ENCODE measurements at regions not wholly inside any gene's neighbourhood (a gene's known extent, or its start where the extent isn't known, plus 50 kb on each side); places are given as distances from the start of the nearest gene placed in this dataset.

DNA sequence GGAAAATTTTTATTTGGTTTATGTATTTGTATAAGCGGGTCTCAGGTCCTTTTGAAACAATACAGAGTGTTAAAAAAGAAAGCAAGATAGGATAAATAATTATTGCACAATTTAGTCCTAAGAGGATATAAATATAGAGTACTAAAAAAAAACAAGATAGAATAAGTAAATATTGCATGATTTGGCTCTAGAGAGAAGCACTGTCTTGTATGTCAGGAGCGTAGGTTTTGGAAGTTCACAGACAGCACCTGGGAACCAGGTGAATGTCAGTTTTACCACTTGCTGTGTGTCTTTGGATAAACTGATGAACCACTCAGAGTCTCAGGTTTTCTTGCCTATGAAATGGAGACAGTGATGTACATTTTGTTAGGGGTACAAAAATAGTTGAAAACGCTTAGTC lies 266.2 kb upstream of the ADAMTSL1 start:
- Histone ChIP-seq H3K4me3 (ENCODE audit: low read length) (no peak overlapping the region), H3K9ac (ENCODE audit: low read length) (no peak overlapping the region), H3K4me1 (ENCODE audit: control insufficient read depth, insufficient read depth, low read length) (no peaks in the 10 kb centered on the region), H3K36me3 (ENCODE audit: control insufficient read depth, insufficient read depth, low read length) (no peaks in the 10 kb centered on the region), H3K27me3 (ENCODE audit: control insufficient read depth, insufficient read depth, low read length) (no peaks in the 10 kb centered on the region), H3K27ac (ENCODE audit: low read depth, low read length) (no peak overlapping the region)

DNA sequence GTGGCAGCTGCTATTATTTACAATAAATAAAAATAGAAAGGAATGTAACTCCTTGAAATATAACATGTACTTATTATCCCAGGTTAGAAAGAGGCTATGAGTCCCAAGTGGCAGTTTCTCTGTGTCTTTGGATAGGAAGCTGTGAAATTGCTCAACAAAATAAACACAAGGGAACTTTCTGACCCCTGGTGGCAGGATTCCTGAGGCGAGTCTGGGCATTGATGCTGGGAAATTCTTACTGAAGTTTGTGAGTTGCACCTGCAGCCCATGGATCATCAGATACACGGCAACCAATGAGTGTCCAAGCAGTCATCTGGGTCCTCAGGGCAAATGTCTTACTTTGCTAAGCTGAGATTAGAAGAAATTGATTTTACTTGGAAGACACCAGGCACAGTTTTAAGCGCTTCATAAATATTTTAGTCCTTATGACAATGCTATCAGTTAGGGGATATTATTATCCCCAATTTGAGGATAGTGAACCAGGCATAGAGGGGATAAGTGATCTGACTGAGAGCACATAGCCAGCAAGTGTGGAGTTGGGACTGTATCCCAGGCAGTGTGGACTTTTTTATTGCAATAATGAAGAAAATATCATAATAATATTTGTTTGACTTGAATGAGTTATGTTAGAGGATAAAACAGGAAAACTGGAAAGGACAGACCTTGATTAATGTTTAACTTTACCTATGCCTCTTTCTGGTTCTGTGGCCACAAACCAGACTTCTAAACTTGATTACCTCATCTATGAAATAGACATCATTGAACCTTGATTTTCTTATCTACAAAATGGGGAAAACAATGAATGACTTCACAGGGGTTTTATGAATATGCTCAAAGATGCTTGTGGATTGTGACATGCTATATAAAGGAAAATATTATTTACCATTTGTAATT lies 265.5 kb upstream of the ADAMTSL1 start:
- no peaks in the 10 kb centered on the region for H3K4me1 ChIP-seq (ENCODE audit: control insufficient read depth, insufficient read depth, low read length)
- H3K27ac ChIP-seq (ENCODE audit: low read depth, low read length): no peak overlapping the region
- H3K36me3 ChIP-seq (ENCODE audit: control insufficient read depth, insufficient read depth, low read length): no peaks in the 10 kb centered on the region
- H3K27me3 ChIP-seq (ENCODE audit: control insufficient read depth, insufficient read depth, low read length): no peaks in the 10 kb centered on the region
- no peak overlapping the region for H3K9ac ChIP-seq (ENCODE audit: low read length)
- no peak overlapping the region for H3K4me3 ChIP-seq (ENCODE audit: low read length)

DNA sequence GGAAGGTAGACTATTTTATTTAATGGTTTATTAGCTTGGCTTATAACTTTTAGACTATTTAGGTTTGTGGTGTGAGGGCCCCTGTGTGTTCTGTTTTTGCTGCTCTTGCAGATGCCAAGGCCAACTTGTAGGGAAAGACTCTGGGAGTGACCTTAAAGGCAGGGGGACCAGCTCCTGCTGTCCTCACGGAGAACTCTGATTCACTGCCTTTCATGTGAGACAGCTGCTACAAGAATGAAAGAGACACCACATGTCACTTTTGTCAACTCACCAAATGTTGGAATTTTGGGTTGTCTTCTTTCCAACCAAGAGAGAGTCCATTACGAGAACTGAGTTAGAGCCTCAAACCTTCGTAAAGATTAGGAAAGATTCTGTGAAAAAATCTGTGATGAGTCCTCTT lies 258.3 kb upstream of the ADAMTSL1 start:
- H3K27ac ChIP-seq (ENCODE audit: low read depth, low read length): no peak overlapping the region
- H3K4me3 ChIP-seq (ENCODE audit: low read length): no peak overlapping the region
- no peaks in the 10 kb centered on the region for H3K4me1 ChIP-seq (ENCODE audit: control insufficient read depth, insufficient read depth, low read length)
- no peaks in the 10 kb centered on the region for H3K27me3 ChIP-seq (ENCODE audit: control insufficient read depth, insufficient read depth, low read length)
- no peaks in the 10 kb centered on the region for H3K36me3 ChIP-seq (ENCODE audit: control insufficient read depth, insufficient read depth, low read length)
- no peak overlapping the region for H3K9ac ChIP-seq (ENCODE audit: low read length)

DNA sequence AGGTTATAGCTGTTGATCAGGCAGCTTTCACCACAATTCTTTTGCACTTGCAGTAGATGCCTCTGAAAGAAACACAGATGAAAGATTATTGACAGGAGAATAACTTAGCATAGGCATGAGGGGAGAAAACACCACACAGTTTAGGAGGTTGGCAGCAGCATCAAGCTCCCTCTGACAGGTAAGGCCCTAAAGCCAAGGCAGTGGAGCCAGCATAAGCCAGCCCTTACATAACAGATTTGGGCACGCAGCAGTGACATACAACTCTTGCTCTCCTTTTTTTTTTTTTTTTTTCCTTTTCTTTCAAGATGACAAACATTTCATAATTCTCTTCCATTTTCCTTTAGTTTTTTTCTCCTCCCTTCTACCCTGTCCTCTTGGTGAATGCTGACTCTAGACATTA lies 257.6 kb upstream of the ADAMTSL1 start:
- Histone ChIP-seq H3K27me3 (ENCODE audit: control insufficient read depth, insufficient read depth, low read length) (no peaks in the 10 kb centered on the region), H3K27ac (ENCODE audit: low read depth, low read length) (no peak overlapping the region), H3K9ac (ENCODE audit: low read length) (no peak overlapping the region), H3K4me1 (ENCODE audit: control insufficient read depth, insufficient read depth, low read length) (no peaks in the 10 kb centered on the region), H3K36me3 (ENCODE audit: control insufficient read depth, insufficient read depth, low read length) (no peaks in the 10 kb centered on the region), H3K4me3 (ENCODE audit: low read length) (no peak overlapping the region)

DNA sequence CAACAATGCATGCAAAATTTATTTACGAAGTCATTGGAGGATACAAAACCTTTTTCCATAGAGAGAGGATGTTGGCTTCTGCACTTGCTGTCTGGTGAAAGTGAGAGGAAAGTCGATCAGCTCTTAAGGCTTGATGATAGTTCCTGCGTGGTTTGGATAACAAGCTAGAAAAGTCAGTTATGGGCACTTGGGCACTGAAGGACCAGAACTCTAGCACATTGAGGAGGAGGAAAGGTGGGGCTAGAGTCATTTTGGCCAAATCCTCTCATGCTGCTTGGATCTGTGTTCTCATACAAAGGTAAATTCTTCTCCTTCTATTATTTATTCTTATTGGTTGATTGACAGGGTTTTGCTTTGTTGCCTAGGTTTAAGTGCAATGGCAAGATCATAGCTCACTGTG lies 245.9 kb upstream of the ADAMTSL1 start:
- Histone ChIP-seq H3K27ac (ENCODE audit: low read depth, low read length) (no peak overlapping the region), H3K4me3 (ENCODE audit: low read length) (no peak overlapping the region), H3K4me1 (ENCODE audit: control insufficient read depth, insufficient read depth, low read length) (no peaks in the 10 kb centered on the region), H3K9ac (ENCODE audit: low read length) (no peak overlapping the region), H3K36me3 (ENCODE audit: control insufficient read depth, insufficient read depth, low read length) (no peaks in the 10 kb centered on the region), H3K27me3 (ENCODE audit: control insufficient read depth, insufficient read depth, low read length) (no peaks in the 10 kb centered on the region)

DNA sequence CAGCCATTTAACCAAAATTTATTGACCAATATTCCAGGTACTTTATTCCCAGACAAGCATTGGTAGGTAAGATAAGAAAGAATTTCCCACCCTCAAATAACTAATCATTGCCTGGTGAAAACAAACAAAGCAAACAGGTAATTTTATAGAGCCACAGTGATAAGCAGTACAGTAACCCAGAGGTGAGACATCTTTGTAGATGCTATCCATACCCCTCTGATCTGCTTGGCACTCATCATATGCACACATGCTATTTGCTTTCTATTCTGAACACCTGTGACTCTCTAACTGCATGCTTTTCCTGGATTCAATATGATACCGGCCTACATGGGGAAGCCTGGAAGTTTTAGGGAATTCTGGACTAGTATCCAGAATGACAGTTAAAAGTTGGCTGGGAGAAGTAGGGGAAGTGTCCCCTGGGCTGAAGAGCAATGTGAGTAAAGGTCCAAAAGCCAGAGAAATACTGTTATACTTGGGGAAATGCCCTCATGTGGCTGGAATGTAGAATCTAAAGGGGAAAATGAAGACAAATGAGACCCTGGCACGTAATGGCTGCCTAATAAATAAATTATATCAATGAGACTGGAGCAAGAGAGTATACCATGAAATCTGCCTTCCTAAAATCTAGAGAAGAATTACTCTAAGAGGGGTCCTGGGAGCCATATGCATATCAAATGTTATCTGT lies 243.8 kb upstream of the ADAMTSL1 start:
- no peaks in the 10 kb centered on the region for H3K4me1 ChIP-seq (ENCODE audit: control insufficient read depth, insufficient read depth, low read length)

DNA sequence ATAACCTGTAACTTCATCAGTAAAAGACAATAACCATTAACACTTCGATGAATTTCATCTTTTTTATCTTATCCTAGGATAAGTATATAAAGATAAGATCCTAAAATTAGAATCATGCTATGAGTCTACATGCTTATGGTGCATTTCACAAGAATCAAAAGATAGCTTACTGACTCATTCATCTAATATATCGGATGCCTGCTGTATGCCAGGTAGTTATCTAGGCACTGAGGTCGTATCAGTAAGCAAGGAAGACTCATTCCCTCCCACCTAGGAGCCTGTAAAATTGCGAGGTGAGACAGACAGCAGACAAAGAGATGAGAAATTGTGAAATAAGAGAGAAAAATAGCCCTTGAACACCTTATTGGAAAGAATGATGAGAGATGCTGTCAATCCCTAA lies 240.6 kb upstream of the ADAMTSL1 start:
- H3K9ac ChIP-seq (ENCODE audit: low read length): no peak overlapping the region
- no peak overlapping the region for H3K4me3 ChIP-seq (ENCODE audit: low read length)
- H3K4me1 ChIP-seq (ENCODE audit: control insufficient read depth, insufficient read depth, low read length): no peaks in the 10 kb centered on the region
- no peak overlapping the region for H3K27ac ChIP-seq (ENCODE audit: low read depth, low read length)
- no peaks in the 10 kb centered on the region for H3K27me3 ChIP-seq (ENCODE audit: control insufficient read depth, insufficient read depth, low read length)
- H3K36me3 ChIP-seq (ENCODE audit: control insufficient read depth, insufficient read depth, low read length): no peaks in the 10 kb centered on the region

More for the DNA sequence above, 243.8 kb upstream of the ADAMTSL1 start:
- Histone ChIP-seq H3K27me3 (ENCODE audit: control insufficient read depth, insufficient read depth, low read length) (no peaks in the 10 kb centered on the region), H3K9ac (ENCODE audit: low read length) (no peak overlapping the region), H3K36me3 (ENCODE audit: control insufficient read depth, insufficient read depth, low read length) (no peaks in the 10 kb centered on the region), H3K27ac (ENCODE audit: low read depth, low read length) (no peak overlapping the region), H3K4me3 (ENCODE audit: low read length) (no peak overlapping the region)

DNA sequence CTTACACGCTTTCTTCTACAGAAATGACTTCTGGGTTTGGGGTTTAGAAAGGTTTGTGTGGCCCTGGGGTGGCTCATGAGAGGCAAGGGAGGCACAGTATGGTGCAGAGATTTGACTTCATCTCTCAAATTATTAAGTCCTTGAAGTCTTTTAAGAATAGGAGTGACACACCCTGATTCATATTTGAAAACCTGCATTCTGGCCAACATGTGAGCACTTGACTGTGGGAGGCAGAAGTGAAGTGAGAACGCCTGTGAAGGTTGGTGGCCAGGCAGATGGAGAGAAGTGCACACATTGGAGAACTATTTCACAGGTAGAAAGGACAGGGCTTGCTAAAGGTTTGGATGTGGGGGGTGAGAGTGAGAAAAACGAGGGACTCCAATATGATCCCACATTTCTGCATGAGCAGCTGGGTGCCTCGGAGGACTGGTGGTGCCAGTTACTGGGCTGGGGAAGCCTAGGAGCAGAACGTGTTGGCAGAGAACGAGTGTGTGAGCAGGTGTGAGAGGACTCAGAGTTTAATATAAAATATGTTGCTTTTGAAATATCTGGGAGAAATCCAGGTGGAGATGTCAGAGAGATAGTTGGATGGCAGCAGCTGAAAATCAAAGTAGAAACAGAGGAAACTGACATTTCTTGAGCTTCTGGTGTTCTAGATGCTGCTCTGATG lies 240.0 kb upstream of the ADAMTSL1 start:
- no peaks in the 10 kb centered on the region for H3K36me3 ChIP-seq (ENCODE audit: control insufficient read depth, insufficient read depth, low read length)
- H3K27me3 ChIP-seq (ENCODE audit: control insufficient read depth, insufficient read depth, low read length): no peaks in the 10 kb centered on the region
- no peak overlapping the region for H3K4me3 ChIP-seq (ENCODE audit: low read length)
- no peaks in the 10 kb centered on the region for H3K4me1 ChIP-seq (ENCODE audit: control insufficient read depth, insufficient read depth, low read length)
- H3K9ac ChIP-seq (ENCODE audit: low read length): no peak overlapping the region
- no peak overlapping the region for H3K27ac ChIP-seq (ENCODE audit: low read depth, low read length)

DNA sequence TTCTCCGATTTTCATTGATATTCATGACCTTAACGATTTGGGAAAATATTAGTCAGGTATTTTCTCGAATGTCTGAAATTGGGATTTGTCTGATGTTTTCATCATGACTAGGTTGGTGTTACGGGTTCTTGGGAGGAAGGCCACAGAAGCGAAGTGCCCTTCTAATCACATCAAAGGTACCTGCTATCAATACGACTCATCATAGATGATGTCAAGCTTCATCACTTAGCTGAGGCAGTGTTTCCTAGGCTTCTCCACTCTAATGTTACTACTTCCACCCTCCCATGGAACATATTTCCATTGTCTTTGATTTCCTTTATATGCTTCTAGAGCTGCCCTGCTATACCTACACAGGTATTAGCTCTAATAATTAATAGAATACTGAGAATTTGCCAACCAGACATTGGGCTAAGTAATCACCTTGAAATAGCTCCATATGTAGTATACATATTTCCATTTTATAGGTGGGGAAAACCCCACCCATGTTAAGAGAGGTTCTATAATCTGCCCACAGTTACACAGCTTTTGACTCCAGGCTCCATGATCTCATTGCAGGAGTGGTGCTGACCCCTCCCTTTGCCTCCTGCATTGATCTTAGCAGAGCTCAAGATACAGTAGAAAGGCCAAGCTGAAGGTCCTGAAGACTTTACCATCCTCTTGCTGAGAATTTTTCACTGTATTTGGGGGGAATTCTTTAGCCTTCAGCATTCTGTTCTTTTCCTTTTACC lies 238.6 kb upstream of the ADAMTSL1 start:
- Histone ChIP-seq H3K9ac (ENCODE audit: low read length) (no peak overlapping the region), H3K4me3 (ENCODE audit: low read length) (no peak overlapping the region), H3K27ac (ENCODE audit: low read depth, low read length) (no peak overlapping the region), H3K4me1 (ENCODE audit: control insufficient read depth, insufficient read depth, low read length) (no peaks in the 10 kb centered on the region), H3K27me3 (ENCODE audit: control insufficient read depth, insufficient read depth, low read length) (no peaks in the 10 kb centered on the region), H3K36me3 (ENCODE audit: control insufficient read depth, insufficient read depth, low read length) (no peaks in the 10 kb centered on the region)

DNA sequence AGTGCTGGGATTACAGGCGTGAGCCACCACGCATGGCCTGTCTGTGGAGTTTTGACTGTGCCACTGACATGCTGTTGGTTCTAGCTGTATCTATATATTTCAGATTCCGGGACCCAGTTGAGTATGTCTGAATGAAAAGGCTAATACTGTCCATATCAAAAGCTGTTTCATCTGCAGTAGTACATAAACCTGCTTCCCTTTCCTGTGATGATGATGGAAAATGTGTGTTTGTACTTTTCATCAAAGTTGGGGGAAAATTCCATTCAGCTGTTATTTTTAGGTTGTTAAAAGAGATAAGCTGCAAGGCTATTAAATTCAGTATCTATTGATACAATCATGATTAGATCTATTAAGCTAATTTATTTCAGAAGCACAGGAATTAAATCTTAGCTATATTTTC lies 237.6 kb upstream of the ADAMTSL1 start:
- Histone ChIP-seq H3K36me3 (ENCODE audit: control insufficient read depth, insufficient read depth, low read length) (no peaks in the 10 kb centered on the region), H3K4me3 (ENCODE audit: low read length) (no peak overlapping the region), H3K4me1 (ENCODE audit: control insufficient read depth, insufficient read depth, low read length) (no peaks in the 10 kb centered on the region), H3K27me3 (ENCODE audit: control insufficient read depth, insufficient read depth, low read length) (no peaks in the 10 kb centered on the region), H3K27ac (ENCODE audit: low read depth, low read length) (no peak overlapping the region), H3K9ac (ENCODE audit: low read length) (no peak overlapping the region)

DNA sequence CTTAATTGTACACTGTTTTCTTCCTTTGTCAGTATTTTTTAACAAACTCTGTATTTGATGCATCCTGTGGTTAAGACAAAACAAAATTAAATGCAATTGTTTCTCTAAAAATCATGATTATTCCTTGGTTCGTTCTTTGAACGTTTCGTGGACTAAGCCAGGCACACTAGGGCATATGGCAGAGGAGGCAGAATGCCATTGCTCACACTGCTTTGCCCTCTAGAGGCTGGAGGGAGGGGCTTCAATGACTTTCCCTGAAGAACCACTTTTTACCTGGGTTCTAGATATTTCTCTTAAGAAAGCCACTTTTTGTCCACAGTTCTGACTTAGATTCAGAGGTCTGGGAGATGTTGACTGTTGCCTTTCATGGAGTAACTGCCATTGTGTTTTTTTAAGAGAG lies 236.2 kb upstream of the ADAMTSL1 start:
- Histone ChIP-seq H3K4me1 (ENCODE audit: control insufficient read depth, insufficient read depth, low read length) (no peaks in the 10 kb centered on the region), H3K27me3 (ENCODE audit: control insufficient read depth, insufficient read depth, low read length) (no peaks in the 10 kb centered on the region), H3K4me3 (ENCODE audit: low read length) (no peak overlapping the region), H3K27ac (ENCODE audit: low read depth, low read length) (no peak overlapping the region), H3K9ac (ENCODE audit: low read length) (no peak overlapping the region), H3K36me3 (ENCODE audit: control insufficient read depth, insufficient read depth, low read length) (no peaks in the 10 kb centered on the region)

DNA sequence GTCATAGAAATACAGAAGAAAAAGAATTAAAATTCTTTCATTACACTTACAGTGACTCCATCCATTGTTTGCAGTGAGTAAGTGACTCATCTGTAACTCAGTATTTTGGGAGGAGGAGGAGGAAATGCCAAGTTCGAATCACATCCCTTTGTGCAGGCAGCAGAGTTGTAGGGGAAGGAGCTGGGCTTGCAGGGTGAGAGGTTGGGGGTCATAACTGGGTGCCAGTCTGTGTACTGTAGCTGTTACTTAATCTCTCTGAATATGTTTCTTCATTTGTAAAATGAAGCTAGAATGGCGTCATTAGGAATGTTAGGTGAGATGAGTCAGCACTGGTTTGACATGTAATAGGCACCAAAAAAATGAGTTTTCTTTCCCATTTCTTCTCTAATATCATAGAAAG lies 235.7 kb upstream of the ADAMTSL1 start:
- Histone ChIP-seq H3K27ac (ENCODE audit: low read depth, low read length) (no peak overlapping the region), H3K4me1 (ENCODE audit: control insufficient read depth, insufficient read depth, low read length) (no peaks in the 10 kb centered on the region), H3K9ac (ENCODE audit: low read length) (no peak overlapping the region), H3K27me3 (ENCODE audit: control insufficient read depth, insufficient read depth, low read length) (no peaks in the 10 kb centered on the region), H3K4me3 (ENCODE audit: low read length) (no peak overlapping the region), H3K36me3 (ENCODE audit: control insufficient read depth, insufficient read depth, low read length) (no peaks in the 10 kb centered on the region)
